GM12891 (cell line): ENCODE measurements at regions not wholly inside any gene's neighbourhood (a gene's known extent, or its start where the extent isn't known, plus 50 kb on each side); places are given as distances from the start of the nearest gene placed in this dataset.

ENCODE experiments used
- POLR2A ChIP-seq: IDR thresholded peaks from 2 replicates; pipeline ENCODE4 v1.6.1; 2011; ENCODE audit warnings: low read depth, low read length, control low read depth
- POLR2AphosphoS5 ChIP-seq: IDR thresholded peaks from 2 replicates; pipeline ENCODE4 v1.6.1; 2011; ENCODE audit warnings: low read depth, low read length, control low read depth
- SPI1 ChIP-seq: IDR thresholded peaks from 2 replicates; pipeline ENCODE4 v1.6.1; 2011; ENCODE audit warnings: low read depth, low read length, control low read depth
- TAF1 ChIP-seq: IDR thresholded peaks from 2 replicates; pipeline ENCODE4 v1.6.1; 2011; ENCODE audit warnings: low read depth, low read length, control low read depth

- TF ChIP-seq POLR2A: no peak
- no peak for TF ChIP-seq TAF1
- TF ChIP-seq SPI1: no peak
- no peak for TF ChIP-seq POLR2AphosphoS5
Observed at GRCh38 chr16:59090541-59090940, 356.4 kb upstream of the GOT2 start.
